OCI-LY7 (cell line): ENCODE measurements at regions not wholly inside any gene's neighbourhood (a gene's known extent, or its start where the extent isn't known, plus 50 kb on each side); places are given as distances from the start of the nearest gene placed in this dataset.

Experiments
- BruUV-seq: library from RNA; stranded (reverse); fragments of 400-500 nt; replicated peaks from 2 replicates; lab custom pipeline; 2021; lab: Mats Ljungman, UMichigan
- CTCF ChIA-PET: fragments of 300-600 bp; sonication (Branson Sonifier 250); formaldehyde crosslinking; loops from one replicate; lab custom pipeline; 2022; ENCODE audit warnings: antibody characterized with exemption; ENCODE audit not compliant: unreplicated experiment; lab: Charles Lee
- POLR2A ChIA-PET: fragments of 300-600 bp; sonication (Branson Sonifier 250); formaldehyde crosslinking; loops from one replicate; lab custom pipeline; 2022; ENCODE audit warnings: antibody characterized with exemption; lab: Charles Lee
- DNase-seq: peaks from one replicate; pipeline ENCODE4 v3.0.0-alpha.2; 2015; ENCODE audit warnings: low spot score
- H2AFZ ChIP-seq: fragments of 200-600 bp; sonication (generic), shearing (Covaris generic); 2 replicates; pipeline ENCODE4 v1.6.1; 2014; ENCODE audit warnings: mild to moderate bottlenecking, antibody characterized with exemption, low read length, moderate library complexity
- H3K27ac ChIP-seq: fragments of 200-600 bp; sonication (generic); 2 replicates; pipeline ENCODE4 v1.5.1; 2014; ENCODE audit warnings: mixed run types, low read depth, mild to moderate bottlenecking, moderate library complexity, low read length, inconsistent platforms; ENCODE audit not compliant: poor library complexity, severe bottlenecking
- H3K36me3 ChIP-seq: fragments of 200-600 bp; sonication (generic); 2 replicates; pipeline ENCODE4 v1.6.1; 2014; ENCODE audit warnings: mild to moderate bottlenecking, antibody characterized with exemption, low read length, moderate library complexity, mixed read lengths; ENCODE audit not compliant: insufficient read depth
- H3K4me1 ChIP-seq: fragments of 200-600 bp; sonication (generic); 2 replicates; pipeline ENCODE4 v1.5.1; 2014; ENCODE audit warnings: mild to moderate bottlenecking, low read length; ENCODE audit not compliant: insufficient read depth, poor library complexity, severe bottlenecking
- H3K4me2 ChIP-seq: fragments of 200-600 bp; sonication (generic); 2 replicates; pipeline ENCODE4 v1.6.1; 2014; ENCODE audit warnings: mild to moderate bottlenecking, low read length
- H3K4me3 ChIP-seq: fragments of 200-600 bp; sonication (generic); 2 replicates; pipeline ENCODE4 v1.5.1; 2014; ENCODE audit warnings: mild to moderate bottlenecking, low read depth, low read length; ENCODE audit not compliant: poor library complexity, severe bottlenecking
- H3K79me2 ChIP-seq: fragments of 200-600 bp; sonication (generic); 2 replicates; pipeline ENCODE4 v1.6.1; 2016; ENCODE audit warnings: low read depth, mild to moderate bottlenecking, low read length, moderate library complexity, mixed read lengths; ENCODE audit not compliant: insufficient read depth
- H3K9me2 ChIP-seq: fragments of 200-600 bp; sonication (generic); 2 replicates; pipeline ENCODE4 v1.6.1; 2016; ENCODE audit warnings: mild to moderate bottlenecking, low read length, mixed read lengths; ENCODE audit not compliant: insufficient read depth
- H3K9me3 ChIP-seq: fragments of 200-600 bp; sonication (generic); 2 replicates; pipeline ENCODE4 v1.6.1; 2014; ENCODE audit warnings: mild to moderate bottlenecking, mixed run types, low read length, mixed read lengths
- H4K20me1 ChIP-seq: fragments of 200-600 bp; sonication (generic); 2 replicates; pipeline ENCODE4 v1.6.1; 2014; ENCODE audit warnings: mild to moderate bottlenecking, antibody characterized with exemption, low read length, moderate library complexity, mixed read lengths; ENCODE audit not compliant: insufficient read depth
- EZH2phosphoT487 ChIP-seq: fragments of 200-600 bp; sonication (generic); IDR thresholded peaks from 2 replicates; pipeline ENCODE4 v1.6.1; 2018; ENCODE audit warnings: low read depth, borderline replicate concordance, mild to moderate bottlenecking, mixed run types, antibody characterized with exemption, low read length, moderate library complexity, mixed read lengths
- intact Hi-C: fragments of 100-400 bp; cut with micrococcal nuclease; formaldehyde crosslinking; loops from one replicate; pipeline ENCODE4 v1.10.0; 2022; ENCODE audit not compliant: unreplicated experiment
- TF ChIP-seq, protein P1 (sequence below): fragments of 200-600 bp; sonication (generic); conservative IDR thresholded peaks from 2 replicates; pipeline ENCODE4 v1.5.1; 2014; ENCODE audit warnings: mild to moderate bottlenecking, antibody characterized with exemption, low read length, moderate library complexity, mixed read lengths

DNA sequence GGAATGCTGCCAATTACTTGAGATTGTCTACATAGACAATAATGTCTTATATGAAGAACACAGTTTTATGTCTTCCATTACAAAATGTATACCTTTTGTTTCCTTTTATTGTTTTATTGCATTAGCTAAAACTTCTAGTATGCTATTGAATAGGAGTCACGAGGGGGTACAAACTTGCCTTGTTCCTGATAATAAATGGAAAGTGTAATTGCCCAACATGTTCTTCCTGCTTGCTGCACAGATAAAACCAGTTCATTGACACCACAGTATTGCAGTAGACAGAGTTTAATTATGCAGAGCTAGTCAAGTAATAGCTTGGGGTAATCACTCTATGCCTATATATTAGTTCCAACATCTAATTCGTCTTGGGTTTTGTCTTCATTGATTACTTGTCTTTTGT is 1276.2 kb upstream of the NRXN1 start:
- H3K4me3 ChIP-seq = no peak overlapping the region
- intact Hi-C loops = no loop called here
- no peaks in the 10 kb centered on the region for H3K36me3 ChIP-seq
- TF ChIP-seq, protein P1, sequence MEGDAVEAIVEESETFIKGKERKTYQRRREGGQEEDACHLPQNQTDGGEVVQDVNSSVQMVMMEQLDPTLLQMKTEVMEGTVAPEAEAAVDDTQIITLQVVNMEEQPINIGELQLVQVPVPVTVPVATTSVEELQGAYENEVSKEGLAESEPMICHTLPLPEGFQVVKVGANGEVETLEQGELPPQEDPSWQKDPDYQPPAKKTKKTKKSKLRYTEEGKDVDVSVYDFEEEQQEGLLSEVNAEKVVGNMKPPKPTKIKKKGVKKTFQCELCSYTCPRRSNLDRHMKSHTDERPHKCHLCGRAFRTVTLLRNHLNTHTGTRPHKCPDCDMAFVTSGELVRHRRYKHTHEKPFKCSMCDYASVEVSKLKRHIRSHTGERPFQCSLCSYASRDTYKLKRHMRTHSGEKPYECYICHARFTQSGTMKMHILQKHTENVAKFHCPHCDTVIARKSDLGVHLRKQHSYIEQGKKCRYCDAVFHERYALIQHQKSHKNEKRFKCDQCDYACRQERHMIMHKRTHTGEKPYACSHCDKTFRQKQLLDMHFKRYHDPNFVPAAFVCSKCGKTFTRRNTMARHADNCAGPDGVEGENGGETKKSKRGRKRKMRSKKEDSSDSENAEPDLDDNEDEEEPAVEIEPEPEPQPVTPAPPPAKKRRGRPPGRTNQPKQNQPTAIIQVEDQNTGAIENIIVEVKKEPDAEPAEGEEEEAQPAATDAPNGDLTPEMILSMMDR = no peak
- TF ChIP-seq EZH2phosphoT487 = no peak
- no peak overlapping the region for H3K4me2 ChIP-seq
- no peak overlapping the region for H2AFZ ChIP-seq
- POLR2A ChIA-PET = no interaction called here
- BruUV-seq = no TSS peak
- no peaks in the 10 kb centered on the region for H4K20me1 ChIP-seq
- no peaks in the 10 kb centered on the region for H3K4me1 ChIP-seq
- CTCF ChIA-PET = no interaction called here
- H3K9me2 ChIP-seq = no peaks in the 10 kb centered on the region
- H3K9me3 ChIP-seq = no peaks in the 10 kb centered on the region; the same call in 1 of the 2 replicates
- DNase-seq = no peak
- H3K79me2 ChIP-seq = no peaks in the 10 kb centered on the region
- H3K27ac ChIP-seq = no peak overlapping the region

DNA sequence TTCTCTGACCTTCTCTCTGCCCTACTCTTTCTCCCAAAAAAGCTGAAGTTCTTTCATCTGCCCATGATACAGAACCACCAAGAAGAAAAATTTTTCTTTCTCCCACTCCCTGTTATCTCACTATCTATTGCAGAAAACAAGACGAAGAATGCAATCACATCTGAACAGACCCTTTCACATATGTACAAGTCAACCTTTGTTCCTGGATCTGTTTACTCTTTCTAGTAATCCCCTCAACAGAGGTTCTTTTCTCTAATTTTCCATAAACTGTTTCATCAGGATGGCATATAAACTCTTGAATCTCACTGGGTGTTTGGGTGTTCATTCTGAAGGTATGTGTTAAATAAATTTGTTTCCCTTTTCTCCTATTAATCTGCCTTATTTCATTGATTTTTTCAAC is 1262.7 kb upstream of the NRXN1 start:
- TF ChIP-seq, protein P1 = no peak
- no peak for TF ChIP-seq EZH2phosphoT487
- Histone ChIP-seq H3K9me3 (no peaks in the 10 kb centered on the region), H3K4me2 (no peak overlapping the region), H2AFZ (no peak overlapping the region), H3K36me3 (no peaks in the 10 kb centered on the region), H3K9me2 (no peaks in the 10 kb centered on the region), H3K27ac (no peak overlapping the region), H3K4me3 (no peak overlapping the region), H4K20me1 (no peaks in the 10 kb centered on the region), H3K4me1 (no peaks in the 10 kb centered on the region), H3K79me2 (no peaks in the 10 kb centered on the region)
- intact Hi-C loops = no loop called here
- no TSS peak for BruUV-seq
- ChIA-PET CTCF (no interaction called here), POLR2A (no interaction called here)
- no peak for DNase-seq

DNA sequence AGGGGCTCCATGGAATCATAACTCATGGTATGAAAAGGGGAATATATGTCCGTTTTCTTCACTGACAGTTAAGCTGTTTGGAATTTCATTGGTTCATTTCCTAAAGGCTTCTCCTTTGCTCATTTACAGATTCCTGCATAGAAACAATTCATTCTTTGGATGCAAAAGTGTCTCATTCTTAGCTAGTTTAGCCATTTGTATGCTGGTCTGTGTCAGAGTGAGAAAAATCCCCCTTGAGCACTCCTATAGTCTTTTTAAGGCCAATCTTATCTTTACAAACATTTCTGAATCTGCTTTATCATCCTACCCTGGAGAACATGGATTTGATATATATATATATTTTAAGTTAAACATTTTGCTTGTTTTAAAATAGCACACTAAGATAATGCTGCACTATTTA is 1260.9 kb upstream of the NRXN1 start:
- no peak for DNase-seq
- Histone ChIP-seq H3K79me2 (no peaks in the 10 kb centered on the region), H2AFZ (no peak overlapping the region), H3K4me1 (no peaks in the 10 kb centered on the region), H3K4me2 (no peak overlapping the region), H3K36me3 (no peaks in the 10 kb centered on the region), H3K9me3 (no peaks in the 10 kb centered on the region), H3K4me3 (no peak overlapping the region), H4K20me1 (no peaks in the 10 kb centered on the region), H3K9me2 (no peaks in the 10 kb centered on the region), H3K27ac (no peak overlapping the region)
- POLR2A ChIA-PET = no interaction called here
- BruUV-seq = no TSS peak
- intact Hi-C loops = no loop called here
- CTCF ChIA-PET = no interaction called here
- no peak for TF ChIP-seq EZH2phosphoT487
- TF ChIP-seq, protein P1 = no peak
